H9 (cell line): ENCODE measurements at regions not wholly inside any gene's neighbourhood (a gene's known extent, or its start where the extent isn't known, plus 50 kb on each side); places are given as distances from the start of the nearest gene placed in this dataset.

Source experiments
- DNase-seq: peaks from one replicate; pipeline ENCODE4 v3.0.0-alpha.2; 2017
- H2AFZ ChIP-seq: one replicate; pipeline ENCODE4 v1.6.1; 2013; ENCODE audit warnings: mild to moderate bottlenecking, low read length, control low read depth, moderate library complexity
- H2AK5ac ChIP-seq: 2 replicates; pipeline ENCODE4 v1.6.1; 2013; ENCODE audit warnings: low read length, control low read depth, mixed read lengths; ENCODE audit not compliant: insufficient read length
- H2BK120ac ChIP-seq: one replicate; pipeline ENCODE4 v1.6.1; 2013; ENCODE audit warnings: low read depth, mild to moderate bottlenecking, low read length, control low read depth, inconsistent platforms; ENCODE audit not compliant: poor library complexity, severe bottlenecking
- H2BK12ac ChIP-seq: 2 replicates; pipeline ENCODE4 v1.6.1; 2013; ENCODE audit warnings: low read length, control low read depth, mixed read lengths, low read depth; ENCODE audit not compliant: insufficient read length
- H2BK15ac ChIP-seq: 2 replicates; pipeline ENCODE4 v1.6.1; 2013; ENCODE audit warnings: low read depth, low read length, control low read depth
- H2BK20ac ChIP-seq: one replicate; pipeline ENCODE4 v1.6.1; 2013; ENCODE audit warnings: low read depth, mild to moderate bottlenecking, low read length, control low read depth, inconsistent platforms; ENCODE audit not compliant: poor library complexity, severe bottlenecking
- H2BK5ac ChIP-seq: 2 replicates; pipeline ENCODE4 v1.6.1; 2013; ENCODE audit warnings: low read length, control low read depth, mixed read lengths; ENCODE audit not compliant: insufficient read length
- H3K14ac ChIP-seq: 2 replicates; pipeline ENCODE4 v1.6.1; 2013; ENCODE audit warnings: low read length, control low read depth; ENCODE audit not compliant: insufficient read depth
- H3K18ac ChIP-seq: 2 replicates; pipeline ENCODE4 v1.6.1; 2013; ENCODE audit warnings: low read depth, mild to moderate bottlenecking, mixed read lengths, low read length, control low read depth; ENCODE audit not compliant: insufficient read length
- H3K23ac ChIP-seq: 2 replicates; pipeline ENCODE4 v1.6.1; 2013; ENCODE audit warnings: low read length, control low read depth, mixed read lengths, low read depth; ENCODE audit not compliant: insufficient read length
- H3K23me2 ChIP-seq: 2 replicates; pipeline ENCODE4 v1.6.1; 2013; ENCODE audit warnings: low read depth, mild to moderate bottlenecking, mixed read lengths, low read length, control low read depth; ENCODE audit not compliant: insufficient read length, poor library complexity, severe bottlenecking
- H3K27ac ChIP-seq: 2 replicates; pipeline ENCODE4 v1.5.1; 2013; ENCODE audit warnings: low read length, control low read depth, mixed read lengths, low read depth; ENCODE audit not compliant: insufficient read length
- H3K27me3 ChIP-seq: 2 replicates; pipeline ENCODE4 v1.6.1; 2013; ENCODE audit warnings: low read length, control low read depth, inconsistent platforms; ENCODE audit not compliant: insufficient read depth
- H3K4ac ChIP-seq: 2 replicates; pipeline ENCODE4 v1.6.1; 2013; ENCODE audit warnings: low read depth, mild to moderate bottlenecking, control low read depth, inconsistent platforms, low read length, moderate library complexity
- H3K4me1 ChIP-seq: 2 replicates; pipeline ENCODE4 v1.6.1; 2013; ENCODE audit warnings: low read length, control low read depth, inconsistent platforms; ENCODE audit not compliant: insufficient read depth
- H3K4me2 ChIP-seq: 2 replicates; pipeline ENCODE4 v1.6.1; 2013; ENCODE audit warnings: low read length, control low read depth, mixed read lengths; ENCODE audit not compliant: insufficient read length, insufficient read depth
- H3K56ac ChIP-seq: 2 replicates; pipeline ENCODE4 v1.6.1; 2013; ENCODE audit warnings: low read depth, mild to moderate bottlenecking, mixed read lengths, low read length, control low read depth; ENCODE audit not compliant: insufficient read length
- H3K79me1 ChIP-seq: 2 replicates; pipeline ENCODE4 v1.6.1; 2013; ENCODE audit warnings: low read depth, mild to moderate bottlenecking, moderate library complexity, low read length, control low read depth, inconsistent platforms; ENCODE audit not compliant: insufficient read depth, poor library complexity, severe bottlenecking
- H3K79me2 ChIP-seq: 2 replicates; pipeline ENCODE4 v1.6.1; 2013; ENCODE audit warnings: low read length, control low read depth, inconsistent platforms; ENCODE audit not compliant: insufficient read depth
- H3K9ac ChIP-seq: 2 replicates; pipeline ENCODE4 v1.6.1; 2013; ENCODE audit warnings: low read length, control low read depth, mixed read lengths; ENCODE audit not compliant: insufficient read length; ENCODE audit errors: extremely low read depth
- H3K9me3 ChIP-seq: one replicate; pipeline ENCODE4 v1.6.1; 2013; ENCODE audit warnings: low read depth, low read length, inconsistent platforms; ENCODE audit not compliant: control insufficient read depth
- H3T11ph ChIP-seq: one replicate; pipeline ENCODE4 v1.6.1; 2013; ENCODE audit warnings: mild to moderate bottlenecking, low read length, control low read depth, inconsistent platforms
- H4K20me1 ChIP-seq: one replicate; pipeline ENCODE4 v1.6.1; 2013; ENCODE audit not compliant: control insufficient read depth, insufficient read length, insufficient read depth
- H4K5ac ChIP-seq: 2 replicates; pipeline ENCODE4 v1.6.1; 2013; ENCODE audit warnings: low read depth, mild to moderate bottlenecking, mixed read lengths, low read length, control low read depth; ENCODE audit not compliant: insufficient read length
- H4K8ac ChIP-seq: replicated peaks from 2 replicates; pipeline ENCODE4 v1.6.1; 2013; ENCODE audit warnings: low read length, control low read depth, mixed read lengths, low read depth; ENCODE audit not compliant: insufficient read length
- H4K91ac ChIP-seq: 2 replicates; pipeline ENCODE4 v1.6.1; 2013; ENCODE audit warnings: low read depth, mild to moderate bottlenecking, moderate library complexity, mixed read lengths, low read length, control low read depth; ENCODE audit not compliant: insufficient read length
- H3K27ac Mint-ChIP-seq, 3 experiments: 2 replicates in 2 of 3; 3 replicates in 1 of 3; pipeline ENCODE4 v1.8.0; 2020 to 2021; ENCODE audit warnings: mixed read lengths in 3 of 3, mild to moderate bottlenecking in 1 of 3, moderate library complexity in 1 of 3
- H3K27me3 Mint-ChIP-seq: 2 replicates; pipeline ENCODE4 v1.8.0; 2021; ENCODE audit warnings: low read depth, mild to moderate bottlenecking, moderate library complexity, mixed read lengths
- H3K36me3 Mint-ChIP-seq, 3 experiments: 2 replicates in 2 of 3; 3 replicates in 1 of 3; pipeline ENCODE4 v1.8.0; 2020 to 2021; ENCODE audit warnings: low read depth in 3 of 3, mixed read lengths in 3 of 3; ENCODE audit not compliant: insufficient read depth in 1 of 3
- H3K4me1 Mint-ChIP-seq, 2 experiments: 2 replicates each; pipeline ENCODE4 v1.8.0; 2020; ENCODE audit warnings: mixed read lengths in 2 of 2
- H3K4me3 Mint-ChIP-seq, 2 experiments: 2 replicates in 1 of 2; 3 replicates in 1 of 2; pipeline ENCODE4 v1.8.0; 2020 to 2021; ENCODE audit warnings: mild to moderate bottlenecking in 2 of 2, mixed read lengths in 2 of 2, moderate library complexity in 1 of 2
- H3K9me3 Mint-ChIP-seq, 2 experiments: 2 replicates in 1 of 2; 3 replicates in 1 of 2; pipeline ENCODE4 v1.8.0; 2020; ENCODE audit warnings: mild to moderate bottlenecking in 2 of 2, mixed read lengths in 2 of 2, moderate library complexity in 1 of 2
- CTCF ChIP-seq: fragments of 200-600 bp; sonication (generic); conservative IDR thresholded peaks from 3 replicates; pipeline ENCODE4 v1.8.0; 2021; ENCODE audit warnings: antibody characterized with exemption, mild to moderate bottlenecking
- WGBS: extraction: QIAGEN DNeasy Blood & Tissue Kit; methylation state at CpG from one replicate; pipeline ENCODE4 v1.1.7; 2013; ENCODE audit warnings: missing lambda C conversion rate, low lambda C conversion rate, mixed read lengths; ENCODE audit not compliant: insufficient read length; ENCODE audit errors: extremely low coverage; 5-methylcytosine and 5-hydroxymethylcytosine counted together

GRCh38 chr3:153599685-153600084 lies 437.7 kb downstream of the RAP2B start:
- Histone ChIP-seq H2BK15ac (no peak overlapping the region), H3K14ac (no peak overlapping the region), H3K27me3 (no peaks in the 10 kb centered on the region), H4K20me1 (no peaks in the 10 kb centered on the region), H3K4me2 (no peak overlapping the region), H4K8ac (no peak overlapping the region), H2BK5ac (no peak overlapping the region), H2AFZ (no peak overlapping the region), H3K79me2 (no peaks in the 10 kb centered on the region), H3T11ph (no peak overlapping the region), H3K23me2 (no peaks in the 10 kb centered on the region), H3K9ac (no peak overlapping the region), H3K4ac (no peak overlapping the region), H3K4me1 (no peaks in the 10 kb centered on the region), H3K9me3 (no peaks in the 10 kb centered on the region), H2BK20ac (no peak overlapping the region), H2AK5ac (no peak overlapping the region), H3K56ac (no peak overlapping the region), H3K18ac (no peak overlapping the region), H2BK120ac (no peak overlapping the region), H2BK12ac (no peak overlapping the region), H3K23ac (no peak overlapping the region), H3K79me1 (no peaks in the 10 kb centered on the region), H4K91ac (no peak overlapping the region), H4K5ac (no peak overlapping the region), H3K27ac (no peak overlapping the region)
- no peak overlapping the region for H3K4me3 Mint-ChIP-seq
- no peak for TF ChIP-seq CTCF
- no peaks in the 10 kb centered on the region; a peak in 1 of 4 replicates for H3K4me1 Mint-ChIP-seq
- no peaks in the 10 kb centered on the region; a peak in 2 of 5 replicates for H3K9me3 Mint-ChIP-seq
- DNase-seq = no peak
- no peaks in the 10 kb centered on the region for H3K36me3 Mint-ChIP-seq
- no CpG with 5 or more reads among the region's 2 CpGs for WGBS
- no peaks in the 10 kb centered on the region for H3K27me3 Mint-ChIP-seq
- no peak overlapping the region for H3K27ac Mint-ChIP-seq
